ENCODE measurements at regions not wholly inside any gene's neighbourhood (a gene's known extent, or its start where the extent isn't known, plus 50 kb on each side); places are given as distances from the start of the nearest gene placed in this dataset.

DNA sequence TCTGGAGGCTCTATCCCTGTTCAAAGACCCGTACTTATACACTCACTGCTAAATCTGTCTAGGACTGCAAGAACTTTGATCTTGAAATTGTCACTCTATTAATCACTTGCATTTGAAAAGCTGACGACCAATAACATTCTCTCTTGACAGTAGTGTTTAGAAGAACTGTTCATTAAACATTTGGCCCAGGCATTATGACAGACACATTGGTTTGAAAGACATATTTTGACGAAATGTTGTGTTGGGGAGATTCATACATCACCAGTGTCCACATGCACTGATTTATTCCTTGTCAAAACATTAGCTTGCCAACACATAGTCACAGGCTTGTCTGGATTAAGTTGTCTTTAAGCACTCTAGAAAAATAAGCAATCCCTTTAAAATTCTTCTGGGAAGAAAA lies 951.3 kb downstream of the ADGRL2 start:
- Histone ChIP-seq H3K9ac (ENCODE audit: low read length) (no peak overlapping the region), H3K18ac (ENCODE audit: low read length) (no peak overlapping the region), H3K79me2 (ENCODE audit: control insufficient read depth, insufficient read depth, low read length, poor library complexity) (no peaks in the 10 kb centered on the region), H3K9me3 (ENCODE audit: insufficient read depth, low read depth, low read length) (no peaks in the 10 kb centered on the region), H3K4me3 (ENCODE audit: low read depth, low read length) (no peak overlapping the region), H3K4me1 (ENCODE audit: control insufficient read depth in 1 of 2, insufficient read depth in 2 of 2, low read length in 2 of 2) (no peaks in the 10 kb centered on the region), H3K27me3 (ENCODE audit: insufficient read depth, low read length) (no peaks in the 10 kb centered on the region), H3K27ac (ENCODE audit: low read depth, low read length) (no peak overlapping the region), H4K12ac (ENCODE audit: low read depth, low read length) (no peak overlapping the region), H3K36me3 (ENCODE audit: control insufficient read depth in 1 of 2, insufficient read depth in 2 of 2, low read length in 2 of 2) (no peaks in the 10 kb centered on the region), H4K91ac (ENCODE audit: low read depth, low read length) (no peak overlapping the region), H3K23ac (ENCODE audit: low read length) (no peak overlapping the region), H2BK12ac (ENCODE audit: low read length) (no peak overlapping the region), H2AFZ (ENCODE audit: insufficient read depth, low read length, poor library complexity) (no peak overlapping the region), H2BK5ac (ENCODE audit: low read depth, low read length, poor library complexity) (no peak overlapping the region), H2AK5ac (ENCODE audit: low read length) (no peak overlapping the region), H3K79me1 (ENCODE audit: low read length) (no peaks in the 10 kb centered on the region), H3K4me2 (ENCODE audit: low read length) (no peak overlapping the region), H2BK120ac (ENCODE audit: insufficient read depth, low read length, poor library complexity) (no peak overlapping the region), H3K14ac (ENCODE audit: low read length) (no peak overlapping the region), H4K8ac (ENCODE audit: low read depth, low read length) (no peak overlapping the region), H3K4ac (ENCODE audit: low read depth, low read length) (no peak overlapping the region)
- no peak for DNase-seq
- WGBS (ENCODE audit: extremely low coverage, insufficient coverage, insufficient read length) = no CpG with 5 or more reads among the region's 3 CpGs

DNA sequence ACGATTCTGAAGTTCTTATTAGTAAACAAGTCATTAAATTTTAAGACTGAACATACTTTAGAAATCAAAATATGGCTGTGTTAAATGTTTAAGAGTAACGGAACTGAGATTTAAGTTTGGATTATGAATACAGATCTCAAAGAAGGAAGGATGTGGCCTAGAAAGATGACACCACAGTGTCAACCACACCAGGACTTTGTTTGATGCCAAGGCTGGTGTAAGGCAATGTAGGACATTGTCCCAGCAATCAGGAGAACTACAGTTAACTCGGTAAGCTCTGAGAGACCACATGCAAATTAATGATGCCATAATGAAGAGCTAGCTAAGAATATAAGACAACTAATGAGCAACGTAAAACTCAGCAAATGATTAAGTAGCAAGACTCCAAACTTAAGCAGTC lies 932.9 kb downstream of the ADGRL2 start:
- no peak overlapping the region for H4K91ac ChIP-seq (ENCODE audit: low read depth, low read length)
- H3K27ac ChIP-seq (ENCODE audit: low read depth, low read length) = no peak overlapping the region
- no peaks in the 10 kb centered on the region for H3K79me1 ChIP-seq (ENCODE audit: low read length)
- no CpG with 5 or more reads among the region's 4 CpGs for WGBS (ENCODE audit: extremely low coverage, insufficient coverage, insufficient read length)
- no peak for DNase-seq
- H3K4ac ChIP-seq (ENCODE audit: low read depth, low read length) = no peak overlapping the region
- no peak overlapping the region for H3K4me3 ChIP-seq (ENCODE audit: low read depth, low read length)
- H4K8ac ChIP-seq (ENCODE audit: low read depth, low read length) = no peak overlapping the region
- H2BK12ac ChIP-seq (ENCODE audit: low read length) = no peak overlapping the region
- H3K79me2 ChIP-seq (ENCODE audit: control insufficient read depth, insufficient read depth, low read length, poor library complexity) = no peaks in the 10 kb centered on the region
- H3K4me1 ChIP-seq (ENCODE audit: control insufficient read depth in 1 of 2, insufficient read depth in 2 of 2, low read length in 2 of 2) = no peaks in the 10 kb centered on the region
- H3K36me3 ChIP-seq (ENCODE audit: control insufficient read depth in 1 of 2, insufficient read depth in 2 of 2, low read length in 2 of 2) = no peaks in the 10 kb centered on the region
- H2BK5ac ChIP-seq (ENCODE audit: low read depth, low read length, poor library complexity) = no peak overlapping the region
- no peak overlapping the region for H3K4me2 ChIP-seq (ENCODE audit: low read length)
- H3K27me3 ChIP-seq (ENCODE audit: insufficient read depth, low read length) = no peaks in the 10 kb centered on the region
- no peak overlapping the region for H3K9ac ChIP-seq (ENCODE audit: low read length)
- no peak overlapping the region for H2BK120ac ChIP-seq (ENCODE audit: insufficient read depth, low read length, poor library complexity)
- no peak overlapping the region for H3K14ac ChIP-seq (ENCODE audit: low read length)
- H3K23ac ChIP-seq (ENCODE audit: low read length) = no peak overlapping the region
- H2AK5ac ChIP-seq (ENCODE audit: low read length) = no peak overlapping the region
- H3K18ac ChIP-seq (ENCODE audit: low read length) = no peak overlapping the region
- H2AFZ ChIP-seq (ENCODE audit: insufficient read depth, low read length, poor library complexity) = no peak overlapping the region
- H4K12ac ChIP-seq (ENCODE audit: low read depth, low read length) = no peak overlapping the region
- no peaks in the 10 kb centered on the region for H3K9me3 ChIP-seq (ENCODE audit: insufficient read depth, low read depth, low read length)

DNA sequence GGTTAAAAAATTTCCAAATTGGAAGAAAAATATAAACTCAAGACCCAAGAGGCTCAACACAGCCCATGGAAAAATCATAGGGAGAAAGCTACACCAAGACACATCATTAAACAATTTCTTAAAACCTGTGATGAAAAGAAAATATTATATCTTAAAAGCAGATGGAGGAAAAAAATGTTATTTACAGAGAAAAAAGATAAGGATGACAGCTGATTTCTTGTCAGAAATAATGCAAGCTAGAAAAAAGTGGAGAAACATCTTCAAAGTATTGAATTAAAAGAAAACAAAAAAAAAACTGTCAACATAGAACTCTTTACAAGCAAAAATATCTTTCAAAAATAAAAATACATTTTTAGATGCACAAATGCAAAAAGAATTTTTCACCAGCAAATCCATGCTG lies 930.5 kb downstream of the ADGRL2 start:
- Histone ChIP-seq H3K79me2 (ENCODE audit: control insufficient read depth, insufficient read depth, low read length, poor library complexity) (no peaks in the 10 kb centered on the region), H3K9ac (ENCODE audit: low read length) (no peak overlapping the region), H3K9me3 (ENCODE audit: insufficient read depth, low read depth, low read length) (no peaks in the 10 kb centered on the region), H2BK12ac (ENCODE audit: low read length) (no peak overlapping the region), H3K4me2 (ENCODE audit: low read length) (no peak overlapping the region), H3K27me3 (ENCODE audit: insufficient read depth, low read length) (no peaks in the 10 kb centered on the region), H2AFZ (ENCODE audit: insufficient read depth, low read length, poor library complexity) (no peak overlapping the region), H4K8ac (ENCODE audit: low read depth, low read length) (no peak overlapping the region), H2AK5ac (ENCODE audit: low read length) (no peak overlapping the region), H3K4me1 (ENCODE audit: control insufficient read depth in 1 of 2, insufficient read depth in 2 of 2, low read length in 2 of 2) (no peaks in the 10 kb centered on the region), H3K23ac (ENCODE audit: low read length) (no peak overlapping the region), H2BK5ac (ENCODE audit: low read depth, low read length, poor library complexity) (no peak overlapping the region), H3K36me3 (ENCODE audit: control insufficient read depth in 1 of 2, insufficient read depth in 2 of 2, low read length in 2 of 2) (no peaks in the 10 kb centered on the region), H2BK120ac (ENCODE audit: insufficient read depth, low read length, poor library complexity) (no peak overlapping the region), H3K27ac (ENCODE audit: low read depth, low read length) (no peak overlapping the region), H3K18ac (ENCODE audit: low read length) (no peak overlapping the region), H4K12ac (ENCODE audit: low read depth, low read length) (no peak overlapping the region), H3K14ac (ENCODE audit: low read length) (no peak overlapping the region), H3K4me3 (ENCODE audit: low read depth, low read length) (no peak overlapping the region), H3K4ac (ENCODE audit: low read depth, low read length) (no peak overlapping the region), H3K79me1 (ENCODE audit: low read length) (no peaks in the 10 kb centered on the region), H4K91ac (ENCODE audit: low read depth, low read length) (no peak overlapping the region)
- DNase-seq = no peak

DNA sequence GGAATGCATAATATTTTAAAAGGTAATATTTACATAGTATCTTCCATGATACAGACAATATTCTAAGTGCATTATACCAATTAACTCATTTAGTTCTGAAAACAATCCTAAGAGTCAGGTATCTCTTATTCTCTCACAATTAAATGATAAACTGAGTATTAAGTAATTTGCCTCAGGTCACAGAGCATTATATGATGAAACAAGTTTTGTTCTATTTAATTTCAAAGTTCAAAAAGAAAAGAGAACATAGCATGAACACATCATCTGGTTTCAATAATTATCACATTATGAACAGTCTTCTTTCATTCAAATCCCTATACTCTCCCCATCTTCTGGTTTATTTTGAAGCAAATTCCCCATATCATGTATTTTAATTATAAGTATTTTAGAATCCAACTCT lies 927.5 kb downstream of the ADGRL2 start:
- no peaks in the 10 kb centered on the region for H3K36me3 ChIP-seq (ENCODE audit: control insufficient read depth in 1 of 2, insufficient read depth in 2 of 2, low read length in 2 of 2)
- no peak overlapping the region for H3K4me3 ChIP-seq (ENCODE audit: low read depth, low read length)
- no peaks in the 10 kb centered on the region for H3K79me1 ChIP-seq (ENCODE audit: low read length)
- H3K14ac ChIP-seq (ENCODE audit: low read length) = no peak overlapping the region
- no peak overlapping the region for H2BK12ac ChIP-seq (ENCODE audit: low read length)
- no peaks in the 10 kb centered on the region for H3K9me3 ChIP-seq (ENCODE audit: insufficient read depth, low read depth, low read length)
- no peak overlapping the region for H2BK120ac ChIP-seq (ENCODE audit: insufficient read depth, low read length, poor library complexity)
- no peak overlapping the region for H4K12ac ChIP-seq (ENCODE audit: low read depth, low read length)
- no peak overlapping the region for H3K4me2 ChIP-seq (ENCODE audit: low read length)
- no peak overlapping the region for H4K91ac ChIP-seq (ENCODE audit: low read depth, low read length)
- no peak overlapping the region for H2AK5ac ChIP-seq (ENCODE audit: low read length)
- H3K18ac ChIP-seq (ENCODE audit: low read length) = no peak overlapping the region
- no peak overlapping the region for H3K27ac ChIP-seq (ENCODE audit: low read depth, low read length)
- no peak overlapping the region for H3K23ac ChIP-seq (ENCODE audit: low read length)
- H4K8ac ChIP-seq (ENCODE audit: low read depth, low read length) = no peak overlapping the region
- no peaks in the 10 kb centered on the region for H3K79me2 ChIP-seq (ENCODE audit: control insufficient read depth, insufficient read depth, low read length, poor library complexity)
- no peak overlapping the region for H2BK5ac ChIP-seq (ENCODE audit: low read depth, low read length, poor library complexity)
- H3K4ac ChIP-seq (ENCODE audit: low read depth, low read length) = no peak overlapping the region
- no peaks in the 10 kb centered on the region for H3K27me3 ChIP-seq (ENCODE audit: insufficient read depth, low read length)
- DNase-seq = no peak
- no peaks in the 10 kb centered on the region for H3K4me1 ChIP-seq (ENCODE audit: control insufficient read depth in 1 of 2, insufficient read depth in 2 of 2, low read length in 2 of 2)
- no peak overlapping the region for H3K9ac ChIP-seq (ENCODE audit: low read length)
- H2AFZ ChIP-seq (ENCODE audit: insufficient read depth, low read length, poor library complexity) = no peak overlapping the region

DNA sequence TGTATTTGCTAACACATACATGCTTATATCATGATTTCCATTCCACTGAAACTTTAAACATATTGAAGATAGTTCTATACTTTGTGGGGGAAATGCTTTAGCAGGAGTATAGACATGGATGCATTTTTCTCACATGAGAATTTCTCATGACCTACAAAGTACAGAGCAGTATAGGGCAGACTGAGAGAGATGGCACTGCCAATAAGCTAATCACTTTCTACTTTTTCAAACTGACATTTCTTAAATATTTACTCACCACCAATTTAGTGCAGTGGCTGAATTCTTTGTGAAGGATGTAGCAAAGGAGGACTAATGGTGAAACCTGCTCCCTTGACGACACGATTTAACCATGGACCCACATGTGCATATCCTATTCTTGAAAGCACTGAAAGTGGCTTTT lies 923.5 kb downstream of the ADGRL2 start:
- Histone ChIP-seq H4K91ac (ENCODE audit: low read depth, low read length) (no peak overlapping the region), H2AFZ (ENCODE audit: insufficient read depth, low read length, poor library complexity) (no peak overlapping the region), H3K4ac (ENCODE audit: low read depth, low read length) (no peak overlapping the region), H3K4me1 (ENCODE audit: control insufficient read depth in 1 of 2, insufficient read depth in 2 of 2, low read length in 2 of 2) (no peaks in the 10 kb centered on the region), H2BK5ac (ENCODE audit: low read depth, low read length, poor library complexity) (no peak overlapping the region), H3K4me3 (ENCODE audit: low read depth, low read length) (no peak overlapping the region), H3K14ac (ENCODE audit: low read length) (no peak overlapping the region), H3K79me2 (ENCODE audit: control insufficient read depth, insufficient read depth, low read length, poor library complexity) (no peaks in the 10 kb centered on the region), H3K36me3 (ENCODE audit: control insufficient read depth in 1 of 2, insufficient read depth in 2 of 2, low read length in 2 of 2) (no peaks in the 10 kb centered on the region), H3K4me2 (ENCODE audit: low read length) (no peak overlapping the region), H3K9ac (ENCODE audit: low read length) (no peak overlapping the region), H3K18ac (ENCODE audit: low read length) (no peak overlapping the region), H4K8ac (ENCODE audit: low read depth, low read length) (no peak overlapping the region), H2BK12ac (ENCODE audit: low read length) (no peak overlapping the region), H3K23ac (ENCODE audit: low read length) (no peak overlapping the region), H3K9me3 (ENCODE audit: insufficient read depth, low read depth, low read length) (no peaks in the 10 kb centered on the region), H4K12ac (ENCODE audit: low read depth, low read length) (no peak overlapping the region), H3K79me1 (ENCODE audit: low read length) (no peaks in the 10 kb centered on the region), H2AK5ac (ENCODE audit: low read length) (no peak overlapping the region), H2BK120ac (ENCODE audit: insufficient read depth, low read length, poor library complexity) (no peak overlapping the region), H3K27me3 (ENCODE audit: insufficient read depth, low read length) (no peaks in the 10 kb centered on the region), H3K27ac (ENCODE audit: low read depth, low read length) (no peak overlapping the region)
- DNase-seq = no peak
- no CpG with 5 or more reads among the region's 2 CpGs for WGBS (ENCODE audit: extremely low coverage, insufficient coverage, insufficient read length)
